ENCODE measurements at regions not wholly inside any gene's neighbourhood (a gene's known extent, or its start where the extent isn't known, plus 50 kb on each side); places are given as distances from the start of the nearest gene placed in this dataset.
"Not testable (repeated sequence)": the region's sequence is repeated elsewhere in the genome, so short reads cannot be mapped to it uniquely, and the experiment has no call there.

GRCh38 chr20:48521121-48521520, 306.7 kb downstream of the PREX1 start:
- H3K27ac ChIP-seq (ENCODE audit: low read depth, low read length) = no peak overlapping the region
- H3K79me2 ChIP-seq (ENCODE audit: insufficient read depth, low read length) = no peaks in the 10 kb centered on the region
- H3K4me3 ChIP-seq (ENCODE audit: insufficient read depth, low read length) = no peak overlapping the region
- H4K20me1 ChIP-seq (ENCODE audit: insufficient read depth, low read length) = no peaks in the 10 kb centered on the region
- no peaks in the 10 kb centered on the region for H3K4me1 ChIP-seq (ENCODE audit: insufficient read depth, low read length)
- no peak overlapping the region for H2AFZ ChIP-seq (ENCODE audit: low read length)
- H3K9me3 ChIP-seq (ENCODE audit: low read depth, low read length) = no peaks in the 10 kb centered on the region
- peaks cover 3% of the 10 kb centered on the region for H3K27me3 ChIP-seq (ENCODE audit: insufficient read depth, low read length)
- no peaks in the 10 kb centered on the region for H3K36me3 ChIP-seq (ENCODE audit: insufficient read depth, low read length)
- H3K4me2 ChIP-seq (ENCODE audit: insufficient read depth, low read length) = no peak overlapping the region
- no peak for TF ChIP-seq CTCF (IDR thresholded peaks at IDR 0.05; ENCODE audit: extremely low read depth, low read depth, low read length)
- DNase-seq (ENCODE audit: insufficient read length, low spot score, missing footprints) = peak; percentile 58

GRCh38 chr20:48516196-48516595, 311.6 kb downstream of the PREX1 start:
- H2AFZ ChIP-seq (ENCODE audit: low read length); H3K4me1 ChIP-seq (ENCODE audit: insufficient read depth, low read length); H3K27ac ChIP-seq (ENCODE audit: low read depth, low read length); H3K9me3 ChIP-seq (ENCODE audit: low read depth, low read length); H3K27me3 ChIP-seq (ENCODE audit: insufficient read depth, low read length); H3K4me2 ChIP-seq (ENCODE audit: insufficient read depth, low read length); H3K79me2 ChIP-seq (ENCODE audit: insufficient read depth, low read length); H4K20me1 ChIP-seq (ENCODE audit: insufficient read depth, low read length); H3K4me3 ChIP-seq (ENCODE audit: insufficient read depth, low read length); H3K36me3 ChIP-seq (ENCODE audit: insufficient read depth, low read length): not testable (repeated sequence)
- DNase-seq (ENCODE audit: insufficient read length, low spot score, missing footprints) = peak; percentile 46

- not testable (repeated sequence) for H3K36me3 ChIP-seq (ENCODE audit: insufficient read depth, low read length); H3K4me2 ChIP-seq (ENCODE audit: insufficient read depth, low read length); H4K20me1 ChIP-seq (ENCODE audit: insufficient read depth, low read length); H3K27ac ChIP-seq (ENCODE audit: low read depth, low read length); H3K4me3 ChIP-seq (ENCODE audit: insufficient read depth, low read length); H3K79me2 ChIP-seq (ENCODE audit: insufficient read depth, low read length); H3K9me3 ChIP-seq (ENCODE audit: low read depth, low read length); H3K4me1 ChIP-seq (ENCODE audit: insufficient read depth, low read length); H3K27me3 ChIP-seq (ENCODE audit: insufficient read depth, low read length); DNase-seq (ENCODE audit: insufficient read length, low spot score, missing footprints); H2AFZ ChIP-seq (ENCODE audit: low read length)
Measured at GRCh38 chr20:48514577-48514976, 313.2 kb downstream of the PREX1 start.

- not testable (repeated sequence) for H3K79me2 ChIP-seq (ENCODE audit: insufficient read depth, low read length); DNase-seq (ENCODE audit: insufficient read length, low spot score, missing footprints); H3K4me2 ChIP-seq (ENCODE audit: insufficient read depth, low read length); H3K9me3 ChIP-seq (ENCODE audit: low read depth, low read length); H2AFZ ChIP-seq (ENCODE audit: low read length); H3K4me1 ChIP-seq (ENCODE audit: insufficient read depth, low read length); H4K20me1 ChIP-seq (ENCODE audit: insufficient read depth, low read length); H3K27me3 ChIP-seq (ENCODE audit: insufficient read depth, low read length); H3K27ac ChIP-seq (ENCODE audit: low read depth, low read length); H3K36me3 ChIP-seq (ENCODE audit: insufficient read depth, low read length); H3K4me3 ChIP-seq (ENCODE audit: insufficient read depth, low read length)
Measured at GRCh38 chr20:48512539-48512938, 315.3 kb downstream of the PREX1 start.

GRCh38 chr20:48505066-48505465, 322.7 kb downstream of the PREX1 start:
- H3K9me3 ChIP-seq (ENCODE audit: low read depth, low read length); H3K36me3 ChIP-seq (ENCODE audit: insufficient read depth, low read length): not testable (repeated sequence)

GRCh38 chr20:48503166-48503815, 324.5 kb downstream of the PREX1 start:
- H3K4me1 ChIP-seq (ENCODE audit: insufficient read depth, low read length) = no peaks in the 10 kb centered on the region
- H2AFZ ChIP-seq (ENCODE audit: low read length) = no peak overlapping the region
- DNase-seq (ENCODE audit: insufficient read length, low spot score, missing footprints) = peak; percentile 75
- no peaks in the 10 kb centered on the region for H3K27me3 ChIP-seq (ENCODE audit: insufficient read depth, low read length)
- no peak overlapping the region for H3K27ac ChIP-seq (ENCODE audit: low read depth, low read length)
- no peaks in the 10 kb centered on the region for H3K9me3 ChIP-seq (ENCODE audit: low read depth, low read length)
- H3K4me3 ChIP-seq (ENCODE audit: insufficient read depth, low read length) = no peak overlapping the region
- no peaks in the 10 kb centered on the region for H3K36me3 ChIP-seq (ENCODE audit: insufficient read depth, low read length)
- H3K79me2 ChIP-seq (ENCODE audit: insufficient read depth, low read length) = no peaks in the 10 kb centered on the region
- H4K20me1 ChIP-seq (ENCODE audit: insufficient read depth, low read length) = no peaks in the 10 kb centered on the region
- no peak for TF ChIP-seq CTCF (IDR thresholded peaks at IDR 0.05; ENCODE audit: extremely low read depth, low read depth, low read length)
- no peak overlapping the region for H3K4me2 ChIP-seq (ENCODE audit: insufficient read depth, low read length)

More at GRCh38 chr20:48505066-48505465, 322.7 kb downstream of the PREX1 start:
- H2AFZ ChIP-seq (ENCODE audit: low read length); DNase-seq (ENCODE audit: insufficient read length, low spot score, missing footprints); H4K20me1 ChIP-seq (ENCODE audit: insufficient read depth, low read length); H3K4me1 ChIP-seq (ENCODE audit: insufficient read depth, low read length); H3K27ac ChIP-seq (ENCODE audit: low read depth, low read length); H3K27me3 ChIP-seq (ENCODE audit: insufficient read depth, low read length); H3K4me2 ChIP-seq (ENCODE audit: insufficient read depth, low read length); H3K4me3 ChIP-seq (ENCODE audit: insufficient read depth, low read length); H3K79me2 ChIP-seq (ENCODE audit: insufficient read depth, low read length): not testable (repeated sequence)

Data from osteoblast (primary cell).